GM19240 (cell line): ENCODE measurements at regions not wholly inside any gene's neighbourhood (a gene's known extent, or its start where the extent isn't known, plus 50 kb on each side); places are given as distances from the start of the nearest gene placed in this dataset.

ENCODE experiments used
- DNase-seq: peaks from one replicate; pipeline ENCODE4 v3.0.0; 2011; ENCODE audit warnings: low spot score; ENCODE audit not compliant: insufficient read length

DNA sequence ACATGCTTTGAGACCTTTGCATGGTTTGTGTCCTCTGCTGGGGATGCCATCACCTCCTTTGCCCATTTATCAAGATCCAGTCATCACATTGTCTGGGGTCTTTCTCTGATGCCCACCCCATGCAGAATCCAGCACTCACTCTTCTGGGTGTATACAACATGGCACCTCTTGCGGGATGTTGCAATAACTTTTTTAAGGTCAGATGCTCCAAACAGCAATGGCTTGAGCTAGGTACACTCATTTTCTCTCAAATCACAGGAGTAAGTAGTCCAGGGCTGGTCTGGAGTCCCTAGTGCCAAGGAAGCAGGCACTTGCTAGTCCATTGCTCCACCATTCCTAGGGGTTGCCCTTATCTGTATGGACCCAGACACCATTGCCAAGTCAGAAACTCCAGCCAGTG lies 196.6 kb upstream of the KCNG1 start:
- DNase-seq = no peak

DNA sequence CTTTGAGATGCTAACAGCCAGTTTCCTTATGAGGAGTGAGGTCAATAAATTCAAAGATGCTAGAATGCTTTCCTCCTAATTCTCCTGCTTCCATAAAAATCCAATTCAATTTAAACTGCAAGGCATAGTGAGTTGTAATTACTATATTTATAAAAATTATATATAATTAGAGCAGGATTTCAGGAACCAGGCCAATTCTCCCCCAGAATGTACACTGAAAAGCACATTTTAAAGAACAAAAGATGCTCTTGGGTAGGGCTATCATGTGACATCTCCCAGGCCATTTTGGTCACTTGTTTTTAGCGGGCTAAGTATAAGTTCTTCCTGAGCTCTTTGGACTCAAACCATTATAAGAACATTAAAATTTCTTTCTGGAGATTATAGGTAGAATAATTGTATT lies 195.7 kb upstream of the KCNG1 start:
- no peak for DNase-seq

DNA sequence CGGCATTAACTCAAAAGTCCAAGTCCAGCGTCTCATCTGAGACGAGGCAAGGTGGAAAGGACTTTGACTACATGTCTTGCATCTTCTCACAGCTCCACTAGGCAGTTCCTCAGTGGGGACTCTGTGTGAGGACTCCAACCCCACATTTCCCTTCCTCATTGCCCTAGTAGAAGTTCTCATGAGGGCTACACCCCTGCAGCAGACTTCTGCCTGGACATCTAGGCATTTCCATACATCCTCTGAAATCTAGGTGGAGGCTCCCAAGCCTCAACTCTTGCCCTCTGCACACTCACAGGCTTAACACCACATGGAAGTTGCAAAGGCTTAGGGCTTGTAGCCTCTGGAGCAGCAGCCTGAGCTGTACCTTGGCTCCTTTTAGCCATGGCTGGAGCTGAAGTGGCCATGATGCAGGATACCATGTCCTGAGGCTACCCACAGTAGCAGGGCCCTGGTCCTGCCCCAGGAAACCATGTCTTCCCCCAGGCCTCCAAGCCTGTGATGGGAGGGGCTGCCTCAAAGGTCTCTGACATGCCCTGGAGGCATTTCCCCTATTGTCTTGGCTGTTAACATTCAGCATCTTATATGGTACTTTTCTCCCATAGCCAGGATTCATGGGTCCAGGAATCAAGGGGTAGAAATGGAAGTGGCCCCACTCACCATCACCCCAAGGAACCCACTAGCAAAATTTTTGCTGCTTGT lies 194.6 kb upstream of the KCNG1 start:
- no peak for DNase-seq

DNA sequence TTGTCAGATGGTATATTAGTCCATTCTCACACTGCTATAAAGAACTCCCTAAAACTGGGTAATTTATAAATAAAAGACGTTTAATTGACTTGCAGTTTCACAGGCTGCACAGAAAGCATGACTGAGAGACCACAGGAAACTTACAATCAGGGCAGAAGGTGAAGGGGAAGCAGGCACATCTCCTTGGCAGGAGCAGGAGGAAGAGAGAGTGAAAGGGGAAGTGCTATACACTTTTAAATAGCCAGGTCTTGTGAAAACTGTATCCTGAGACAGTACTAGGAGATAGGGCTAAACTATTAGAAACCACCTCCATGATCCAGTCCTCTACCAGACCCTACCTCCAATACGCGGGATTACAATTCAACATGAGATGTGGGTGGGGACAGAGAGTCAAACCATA lies 193.9 kb upstream of the KCNG1 start:
- DNase-seq = no peak

DNA sequence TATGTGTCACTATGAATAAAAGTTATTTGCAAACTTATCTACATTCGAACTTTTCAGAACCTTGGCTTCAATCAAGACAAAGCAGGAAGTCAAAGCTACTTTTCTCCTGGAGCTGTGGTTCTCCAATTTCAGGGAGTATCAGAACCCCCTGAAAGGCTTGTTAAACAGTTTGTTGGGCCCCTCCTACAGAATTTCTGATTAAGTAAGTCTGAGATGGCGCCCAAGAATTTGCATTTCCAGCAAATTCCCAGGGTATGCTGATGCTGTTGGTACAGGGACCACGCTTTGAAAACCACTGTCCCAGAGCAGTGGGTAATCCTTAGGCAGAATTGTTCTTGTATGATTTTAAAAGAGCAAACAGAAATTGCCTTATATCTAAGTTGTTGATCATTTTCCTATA lies 189.9 kb upstream of the KCNG1 start:
- no peak for DNase-seq

DNA sequence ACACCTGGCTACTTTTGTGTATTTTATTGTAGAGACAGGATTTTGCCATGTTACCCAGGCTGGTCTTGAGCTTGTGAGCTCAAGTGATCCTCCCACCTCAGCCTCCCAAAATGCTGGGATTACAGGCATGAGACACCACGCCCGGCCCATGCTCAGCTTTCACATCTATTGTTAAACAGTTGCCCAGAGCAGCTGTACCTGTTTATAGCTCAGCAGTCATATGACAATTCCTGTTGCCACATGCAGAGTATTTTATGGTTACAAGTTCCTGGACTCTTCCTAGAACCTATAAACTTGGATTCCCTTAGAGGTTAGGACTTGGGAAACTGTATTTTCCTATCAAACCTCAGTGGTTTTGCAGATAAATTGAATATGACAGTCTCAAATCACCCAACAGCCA lies 188.3 kb upstream of the KCNG1 start:
- DNase-seq = no peak

DNA sequence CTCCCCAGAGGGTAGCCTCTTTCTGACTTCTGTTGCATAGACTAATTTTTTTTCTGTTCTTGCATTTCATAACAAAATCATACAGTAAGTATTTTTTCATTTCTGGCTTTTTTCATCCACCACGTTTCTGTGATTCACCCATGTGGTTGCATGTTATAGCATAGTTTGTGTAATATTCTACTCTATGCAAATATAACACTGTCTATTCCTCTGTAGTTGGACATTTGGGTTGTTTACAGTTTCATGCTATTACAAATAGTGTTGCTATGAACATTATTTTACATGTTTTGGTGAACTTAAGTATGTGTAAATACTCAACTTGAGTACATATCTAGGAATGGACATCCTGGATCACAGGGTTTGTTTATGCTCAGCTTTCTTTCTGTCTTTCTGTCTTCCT lies 187.2 kb upstream of the KCNG1 start:
- no peak for DNase-seq

DNA sequence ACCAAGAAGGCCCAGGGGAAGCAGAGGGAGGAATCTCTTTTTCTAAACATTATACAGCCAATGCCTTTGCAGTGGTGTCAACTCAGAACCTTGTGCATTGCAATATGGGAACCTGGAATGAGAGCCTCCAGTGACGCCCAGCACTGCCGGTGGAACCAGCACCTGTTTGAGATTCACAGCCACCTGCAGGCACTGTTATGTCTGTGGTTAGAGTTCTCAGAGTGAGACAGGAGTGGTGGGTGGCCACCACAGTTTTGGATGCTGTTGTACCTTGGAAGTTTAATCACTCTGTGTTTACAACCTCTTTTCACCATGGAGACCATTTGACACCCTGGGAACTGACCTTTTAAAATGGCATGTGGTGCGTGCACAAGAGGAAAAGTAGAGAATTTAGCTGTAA lies 185.3 kb upstream of the KCNG1 start:
- no peak for DNase-seq

DNA sequence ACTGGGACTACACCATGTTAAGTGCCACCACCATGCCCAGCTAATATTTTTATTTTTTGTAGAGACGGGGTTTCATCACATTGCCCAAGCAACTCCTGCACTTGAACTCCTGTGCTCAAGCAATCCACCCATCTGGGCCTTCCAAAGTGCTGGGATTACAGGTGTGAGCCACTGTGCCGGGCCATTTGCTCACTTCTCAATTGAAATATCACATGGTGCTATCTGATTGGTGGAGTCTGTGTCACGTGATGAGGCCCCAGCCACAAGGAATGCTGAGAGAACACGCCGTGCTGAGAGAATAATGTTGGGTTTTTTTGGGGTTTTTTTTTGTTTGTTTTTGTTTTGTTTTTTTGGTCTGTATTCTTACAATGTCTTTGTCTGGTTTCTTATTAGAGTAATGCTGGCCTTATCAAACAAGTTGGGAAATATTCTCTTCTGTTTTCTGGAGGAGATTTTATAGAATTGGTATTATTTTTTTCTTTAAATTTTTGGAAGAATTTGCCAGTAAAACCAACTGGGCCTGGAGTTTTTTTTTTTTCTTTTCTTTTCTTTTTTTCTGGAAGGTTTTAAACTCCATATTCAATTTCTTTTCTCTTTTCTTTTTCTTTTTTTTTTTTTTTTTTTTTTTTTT lies 183.2 kb upstream of the KCNG1 start:
- DNase-seq = no peak

DNA sequence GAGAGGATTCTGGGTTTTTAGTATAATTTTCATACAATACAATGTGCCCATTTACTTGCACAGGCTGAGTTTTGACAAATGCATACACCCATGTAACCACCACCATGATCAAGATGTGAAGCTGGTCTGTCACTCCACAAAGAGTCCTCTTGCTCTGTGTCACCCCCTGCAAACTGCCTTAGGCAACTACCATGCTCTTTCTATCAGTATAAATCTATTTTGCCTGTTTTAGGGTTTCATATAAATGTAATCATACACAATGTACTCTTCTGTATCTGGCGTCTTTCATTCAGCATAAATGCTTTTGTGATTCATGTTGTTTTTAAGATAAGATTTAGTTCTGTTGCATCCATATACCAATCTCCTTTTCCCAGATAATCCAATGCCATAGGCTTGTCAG lies 181.9 kb upstream of the KCNG1 start:
- no peak for DNase-seq

DNA sequence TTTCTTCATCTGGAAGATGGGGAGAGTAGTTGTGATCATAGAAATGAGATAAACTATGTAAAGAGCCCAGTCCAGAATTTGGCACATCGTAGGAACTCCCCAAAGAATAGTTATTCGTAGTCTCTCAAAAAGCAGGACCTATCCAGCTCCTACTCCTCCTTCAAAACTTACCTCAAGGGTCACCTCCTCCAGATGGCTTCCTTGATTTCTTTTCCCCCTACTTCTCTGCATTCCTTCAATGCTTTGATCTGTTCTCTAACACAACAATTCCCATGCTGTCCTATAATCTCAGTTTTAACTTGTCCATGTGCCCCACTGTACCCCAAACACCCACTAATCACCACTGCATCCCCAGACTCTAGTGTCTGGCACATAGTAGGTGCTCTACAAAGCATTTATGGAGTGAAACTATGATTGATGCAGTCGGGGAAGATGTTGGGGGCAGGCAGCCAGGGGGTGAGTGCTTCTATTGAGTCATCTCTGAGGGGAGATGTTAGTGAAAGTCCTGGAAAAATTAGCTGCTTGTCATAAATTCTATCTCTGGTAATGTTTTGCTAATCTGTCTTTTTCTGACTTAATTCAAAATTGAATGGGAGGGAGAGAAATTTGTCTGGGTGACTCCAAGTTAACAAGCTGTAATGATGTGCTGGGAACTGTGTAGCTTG lies 181.3 kb upstream of the KCNG1 start:
- DNase-seq = no peak

DNA sequence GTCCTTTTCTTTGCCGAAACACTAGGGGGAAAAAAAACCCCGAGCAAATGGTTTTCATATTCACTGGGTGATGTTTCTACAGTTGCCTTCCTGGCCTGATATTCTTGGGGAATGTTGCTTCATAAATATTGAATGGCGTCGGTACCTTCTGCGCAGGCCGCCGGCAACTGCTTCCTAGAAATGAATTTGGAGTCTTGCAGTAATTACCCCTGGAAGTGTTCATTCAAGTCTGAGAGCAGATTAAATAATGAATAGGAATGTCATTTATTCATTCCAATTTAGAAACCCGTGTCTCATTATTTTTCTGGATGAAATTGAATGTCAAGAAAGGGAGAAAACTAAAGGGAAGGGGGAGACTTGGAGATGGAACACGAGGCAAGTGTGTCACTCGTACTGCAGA lies 179.4 kb upstream of the KCNG1 start:
- DNase-seq = no peak

DNA sequence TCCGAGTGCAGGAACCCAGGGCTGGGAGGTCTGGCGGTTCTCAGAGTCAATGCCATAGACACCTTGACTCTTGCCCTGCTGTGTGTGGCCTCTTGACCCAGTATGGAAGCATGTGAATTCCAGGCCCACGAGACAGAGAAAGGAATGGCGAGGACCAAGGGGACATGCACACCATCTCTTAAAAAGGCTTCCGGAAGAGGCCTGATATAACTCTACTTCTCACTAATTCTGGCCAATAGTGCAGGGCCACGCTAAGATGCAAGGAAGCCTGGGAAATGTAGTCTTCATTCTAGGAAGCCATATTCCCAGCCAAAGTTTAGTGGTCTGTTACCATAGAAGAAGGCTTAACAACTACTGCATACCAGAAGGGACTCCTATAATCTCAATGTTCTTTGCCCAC lies 177.0 kb upstream of the KCNG1 start:
- no peak for DNase-seq

DNA sequence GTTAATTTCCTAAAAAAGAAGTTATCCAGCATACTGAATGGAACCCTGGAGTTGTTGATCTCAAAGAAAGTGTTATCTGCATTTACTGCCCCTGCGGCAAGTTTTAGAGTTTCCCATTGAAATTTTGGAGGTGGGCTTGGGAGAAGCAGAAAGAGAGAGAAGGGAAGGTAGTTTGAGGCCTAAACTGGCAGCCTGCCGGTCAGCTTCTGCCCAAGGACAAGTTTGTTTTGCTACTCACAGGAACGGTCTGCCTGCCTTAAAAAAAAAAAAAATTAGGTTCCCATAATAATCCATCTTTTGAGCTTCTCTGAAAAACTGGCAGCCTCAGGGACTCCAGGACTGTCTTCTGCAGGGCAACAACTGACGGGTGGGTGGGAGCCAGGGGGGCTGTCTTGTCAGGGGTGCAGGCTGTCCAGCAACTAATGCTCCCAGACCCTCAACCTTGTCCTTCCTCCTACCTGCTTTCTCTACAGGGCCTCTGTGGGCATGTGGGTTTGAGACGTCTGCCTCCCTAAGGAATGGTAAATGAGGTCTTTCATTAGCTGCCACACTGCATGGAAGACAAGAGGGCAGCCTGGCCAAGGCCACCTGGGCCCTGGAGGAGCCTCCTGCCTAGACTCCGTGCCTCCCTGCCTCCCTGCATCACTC lies 176.1 kb upstream of the KCNG1 start:
- no peak for DNase-seq

DNA sequence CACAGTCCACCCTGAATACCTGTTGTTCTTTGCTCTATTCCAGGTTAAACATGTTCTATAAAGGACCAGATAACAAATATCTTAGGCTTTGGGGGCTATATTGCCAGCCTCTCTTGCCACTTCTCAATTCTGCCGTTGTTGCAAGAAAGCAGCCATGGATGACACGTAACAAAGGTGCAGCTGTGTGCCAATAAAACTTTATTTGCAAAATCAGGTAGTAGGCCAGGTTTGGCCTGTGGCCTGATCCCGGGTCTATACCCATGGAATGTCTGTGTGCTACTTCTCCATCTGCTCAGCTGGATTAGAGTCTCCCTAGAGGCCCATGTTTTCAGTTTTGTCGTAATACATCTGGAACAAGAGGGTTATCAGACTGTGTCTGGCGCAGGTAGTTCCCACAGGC lies 175.3 kb upstream of the KCNG1 start:
- DNase-seq = no peak

DNA sequence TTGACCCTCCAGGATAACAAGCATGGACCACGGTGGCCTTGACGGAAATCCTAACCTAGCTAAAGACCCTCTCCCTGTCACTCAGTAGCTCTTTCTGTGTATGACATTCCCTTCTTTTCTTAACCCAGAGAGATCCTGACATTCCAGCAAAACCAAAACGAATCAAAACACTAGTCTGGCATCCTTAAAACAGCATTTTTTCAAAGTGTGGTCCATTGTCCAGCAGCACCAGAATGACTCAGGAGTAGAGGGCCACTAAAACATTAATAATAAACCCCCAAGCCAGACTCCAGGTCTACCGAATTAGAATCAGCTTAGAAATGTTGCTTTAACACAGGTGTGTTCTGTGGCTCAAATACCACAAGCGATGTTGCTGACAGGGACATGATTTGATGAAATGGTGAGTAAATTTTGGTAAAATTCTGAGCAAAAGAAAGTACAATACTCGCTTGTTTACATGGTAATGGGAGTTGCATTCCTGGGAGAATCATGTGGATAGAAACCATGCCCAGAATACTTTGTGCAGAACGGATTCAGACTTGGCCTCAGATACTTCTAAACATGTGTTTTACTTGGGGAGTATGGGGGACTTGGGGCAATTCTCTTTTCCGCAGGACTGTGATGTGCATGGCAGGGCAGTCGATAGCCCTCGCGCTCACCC lies 174.2 kb upstream of the KCNG1 start:
- DNase-seq = no peak

DNA sequence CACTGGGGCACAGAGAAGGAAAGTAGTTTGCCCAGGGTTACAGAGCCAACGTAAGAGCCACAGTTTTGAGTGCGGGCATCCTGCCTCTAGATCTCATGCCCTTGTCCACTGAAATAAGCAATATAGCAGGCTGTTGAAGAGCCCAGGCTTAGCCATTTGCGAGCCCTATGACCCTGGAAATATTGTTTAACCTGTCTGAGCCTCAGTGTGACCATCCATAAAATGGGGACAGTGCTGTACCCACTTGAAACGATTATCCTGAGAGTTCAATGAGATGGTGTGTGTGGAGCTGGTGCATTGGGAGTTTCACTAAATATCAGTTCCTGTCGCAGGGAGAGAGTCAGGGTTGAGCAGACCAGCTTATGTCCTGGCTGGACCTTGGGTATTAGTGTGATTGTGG lies 173.1 kb upstream of the KCNG1 start:
- DNase-seq = no peak

DNA sequence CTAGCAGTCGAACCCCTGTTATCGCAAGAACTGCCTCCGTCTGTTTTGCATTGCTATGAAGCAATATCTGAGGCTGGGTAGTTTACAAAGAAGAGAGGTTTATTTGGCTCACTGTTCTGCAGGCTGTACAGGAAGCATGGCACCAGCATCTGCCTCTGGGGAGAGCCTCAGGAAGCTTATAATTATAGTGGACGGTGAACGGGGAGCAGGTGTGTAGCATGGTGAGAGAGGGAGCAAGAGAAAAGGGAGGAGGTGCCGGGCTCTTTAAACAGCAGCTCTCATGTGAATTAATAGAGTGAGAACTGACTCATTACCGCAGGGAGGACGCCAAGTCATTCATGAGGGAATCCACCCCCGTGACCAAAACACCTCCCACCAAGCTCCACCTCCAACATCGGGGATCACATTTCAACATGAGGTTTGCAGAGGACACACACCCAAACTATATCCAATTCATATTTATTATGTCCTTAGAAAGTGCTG lies 172.6 kb upstream of the KCNG1 start:
- DNase-seq = no peak

DNA sequence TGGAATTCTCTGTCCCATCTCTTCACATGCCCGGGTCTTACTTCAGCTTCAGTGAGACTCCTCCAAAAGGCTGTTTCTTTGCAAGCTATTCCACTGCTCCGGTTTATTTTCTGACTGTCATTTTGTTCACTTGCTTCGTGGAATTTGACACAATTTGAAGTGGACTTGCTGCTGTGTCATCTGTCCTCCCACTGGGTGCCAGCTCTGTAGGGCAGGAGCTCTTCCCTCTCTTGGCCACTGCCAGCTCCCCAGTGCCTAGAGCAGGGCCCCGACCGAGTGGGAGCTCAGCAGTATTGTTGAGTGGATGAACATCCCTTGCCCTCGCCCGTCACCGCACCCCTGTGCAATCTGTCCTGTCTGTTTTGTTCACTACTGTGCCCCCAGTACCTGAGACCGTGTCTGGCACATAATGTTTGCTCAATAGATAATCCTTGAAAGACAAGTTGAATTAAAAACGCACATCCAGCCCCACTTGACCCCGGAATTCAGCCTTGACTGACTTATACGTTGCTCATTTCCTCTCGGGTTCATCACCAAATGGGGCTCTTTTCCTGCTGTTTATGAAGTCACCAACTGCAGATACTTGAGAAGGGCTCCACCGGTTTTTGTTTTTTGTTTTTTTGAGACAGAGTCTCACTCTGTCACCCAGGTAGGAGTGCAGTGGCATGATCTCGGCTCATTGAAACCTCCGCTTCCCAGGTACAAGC lies 170.3 kb upstream of the KCNG1 start:
- DNase-seq = no peak

DNA sequence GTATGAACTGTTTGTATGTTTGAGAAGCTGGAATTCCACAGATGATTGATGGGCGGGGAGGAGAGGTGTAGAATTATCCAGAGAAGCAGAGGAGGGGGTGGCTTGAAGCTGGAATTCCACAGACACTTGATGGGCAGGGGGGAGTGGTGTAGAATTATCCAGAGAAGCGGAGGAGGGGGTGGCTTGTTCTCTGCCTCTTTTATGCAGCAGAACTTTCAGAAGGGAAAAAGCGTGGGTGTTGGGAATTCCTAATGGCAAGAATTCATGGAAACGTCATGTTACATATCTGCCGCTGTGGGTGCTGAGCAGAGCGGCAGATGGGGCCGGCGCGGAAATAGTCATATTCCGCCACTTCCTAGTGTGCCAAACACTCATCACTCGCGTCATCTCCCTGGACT lies 167.9 kb upstream of the KCNG1 start:
- no peak for DNase-seq
